Endodermal cell (in vitro differentiated cells): ENCODE measurements at regions not wholly inside any gene's neighbourhood (a gene's known extent, or its start where the extent isn't known, plus 50 kb on each side); places are given as distances from the start of the nearest gene placed in this dataset.
A peak's percentile ranks its signal among the peaks of the same experiment; 100 is the strongest.

Experiments used
- DNase-seq: peaks from one replicate; pipeline ENCODE4 v3.0.0-alpha.2; 2017
- H3K27ac ChIP-seq: 2 replicates; pipeline ENCODE4 v1.5.1; 2013; ENCODE audit warnings: mild to moderate bottlenecking, low read depth, low read length, moderate library complexity
- H3K27me3 ChIP-seq: 2 replicates; pipeline ENCODE4 v1.6.1; 2013; ENCODE audit warnings: mild to moderate bottlenecking, low read length, moderate library complexity; ENCODE audit not compliant: insufficient read depth, control insufficient read depth, poor library complexity, severe bottlenecking
- H3K36me3 ChIP-seq: 2 replicates; pipeline ENCODE4 v1.7.0; 2013; ENCODE audit warnings: mild to moderate bottlenecking, low read length, moderate library complexity; ENCODE audit not compliant: control insufficient read depth, insufficient read depth
- H3K4me1 ChIP-seq: one replicate; pipeline ENCODE4 v1.7.0; 2013; ENCODE audit warnings: low read length; ENCODE audit not compliant: control insufficient read depth, insufficient read depth
- H3K4me3 ChIP-seq: 2 replicates; pipeline ENCODE4 v1.5.1; 2013; ENCODE audit warnings: mild to moderate bottlenecking, low read length, moderate library complexity
- H3K9ac ChIP-seq: 2 replicates; pipeline ENCODE4 v1.6.1; 2013; ENCODE audit warnings: mild to moderate bottlenecking, low read length, moderate library complexity; ENCODE audit not compliant: poor library complexity, severe bottlenecking; ENCODE audit errors: extremely low read depth
- H3K9me3 ChIP-seq: 2 replicates; pipeline ENCODE4 v1.6.1; 2013; ENCODE audit warnings: mild to moderate bottlenecking, low read length, moderate library complexity; ENCODE audit not compliant: control insufficient read depth
- H3K27ac Mint-ChIP-seq: 2 replicates; pipeline ENCODE4 v1.8.0; 2020; ENCODE audit warnings: mixed read lengths
- H3K27me3 Mint-ChIP-seq: 2 replicates; pipeline ENCODE4 v1.8.0; 2021; ENCODE audit warnings: mild to moderate bottlenecking, mixed read lengths; ENCODE audit not compliant: insufficient read depth
- H3K36me3 Mint-ChIP-seq: 2 replicates; pipeline ENCODE4 v1.8.0; 2020; ENCODE audit warnings: low read depth, mixed read lengths
- H3K4me1 Mint-ChIP-seq: 2 replicates; pipeline ENCODE4 v1.8.0; 2020; ENCODE audit warnings: mixed read lengths
- H3K4me3 Mint-ChIP-seq: 2 replicates; pipeline ENCODE4 v1.8.0; 2020; ENCODE audit warnings: mild to moderate bottlenecking, moderate library complexity, mixed read lengths
- H3K9me3 Mint-ChIP-seq: 2 replicates; pipeline ENCODE4 v1.8.0; 2020; ENCODE audit warnings: mild to moderate bottlenecking, mixed read lengths
- CTCF ChIP-seq: fragments of 200-600 bp; sonication (generic); conservative IDR thresholded peaks from 2 replicates; pipeline ENCODE4 v1.5.0; 2021; ENCODE audit warnings: antibody characterized with exemption, mild to moderate bottlenecking
- WGBS, 2 experiments: methylation state at CpG; one replicate each; pipeline versions ENCODE4 v1.1.5 to v1.1.7; 2013; ENCODE audit warnings: missing lambda C conversion rate in 2 of 2, mixed read lengths in 1 of 2; ENCODE audit not compliant: insufficient coverage in 1 of 2, insufficient read length in 1 of 2; 5-methylcytosine and 5-hydroxymethylcytosine counted together

- no peaks in the 10 kb centered on the region for H3K27me3 ChIP-seq
- peak; percentile 30 for DNase-seq
- H3K4me3 ChIP-seq, result no peak overlapping the region
- H3K9me3 ChIP-seq, result peaks cover 8% of the 10 kb centered on the region
- peaks cover 13% of the 10 kb centered on the region for H3K4me1 Mint-ChIP-seq
- H3K36me3 ChIP-seq, result no peaks in the 10 kb centered on the region
- peaks cover 22% of the 10 kb centered on the region for H3K9me3 Mint-ChIP-seq
- 94 to 96% methylated on average over 3 to 4 of the region's 4 CpGs for WGBS, 2 experiments
- no peak overlapping the region for H3K4me3 Mint-ChIP-seq
- H3K36me3 Mint-ChIP-seq, result no peaks in the 10 kb centered on the region
- H3K27ac Mint-ChIP-seq, result no peak overlapping the region
- TF ChIP-seq CTCF, result no peak
- no peaks in the 10 kb centered on the region for H3K4me1 ChIP-seq
- no peak overlapping the region for H3K9ac ChIP-seq
- peak overlapping the region; percentile 35 for H3K27ac ChIP-seq
- no peaks in the 10 kb centered on the region for H3K27me3 Mint-ChIP-seq
These were observed 73.0 kb downstream of the ENC1 start for GRCh38 chr5:74567411-74567995.

GRCh38 chr5:74562122-74562521 lies 78.4 kb downstream of the ENC1 start:
- no peak overlapping the region for H3K27ac ChIP-seq
- Mint-ChIP-seq H3K27me3 (peaks cover 7% of the 10 kb centered on the region), H3K4me3 (no peak overlapping the region), H3K4me1 (peaks cover 29% of the 10 kb centered on the region), H3K27ac (no peak overlapping the region), H3K9me3 (no peaks in the 10 kb centered on the region), H3K36me3 (no peaks in the 10 kb centered on the region)
- no peak overlapping the region for H3K9ac ChIP-seq
- H3K4me3 ChIP-seq, result no peak overlapping the region
- H3K4me1 ChIP-seq, result peaks cover 5% of the 10 kb centered on the region
- no peaks in the 10 kb centered on the region for H3K36me3 ChIP-seq
- no peak for TF ChIP-seq CTCF
- no peak for DNase-seq
- 91 to 94% methylated on average over 4 to 5 of the region's 5 CpGs for WGBS, 2 experiments
- H3K27me3 ChIP-seq, result no peaks in the 10 kb centered on the region
- H3K9me3 ChIP-seq, result no peaks in the 10 kb centered on the region

DNA sequence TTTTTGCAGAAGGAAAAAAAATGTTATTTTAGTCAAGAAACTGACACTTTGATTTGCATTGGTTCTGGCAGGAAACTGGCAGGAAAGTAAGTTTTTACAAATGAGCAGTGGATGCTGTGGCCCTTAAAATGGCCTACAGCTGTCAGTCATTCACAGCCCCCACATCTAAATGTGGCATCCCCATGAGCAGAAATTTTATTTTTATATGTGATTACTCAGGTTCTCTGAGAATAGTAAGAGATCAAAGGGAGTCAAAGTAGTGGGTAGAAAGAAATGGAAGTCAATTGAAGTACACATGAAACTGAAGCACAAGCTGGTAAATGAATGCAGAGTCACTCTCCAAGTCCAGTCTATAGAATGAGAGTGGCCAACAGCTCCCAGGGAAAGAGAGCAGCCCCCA lies 80.3 kb downstream of the ENC1 start:
- DNase-seq, result no peak
- H3K36me3 Mint-ChIP-seq, result no peaks in the 10 kb centered on the region

More for the DNA sequence above, 80.3 kb downstream of the ENC1 start:
- Histone ChIP-seq H3K27me3 (no peaks in the 10 kb centered on the region), H3K36me3 (no peaks in the 10 kb centered on the region), H3K27ac (no peak overlapping the region), H3K4me3 (no peak overlapping the region), H3K9me3 (no peaks in the 10 kb centered on the region), H3K9ac (no peak overlapping the region), H3K4me1 (peaks cover 19% of the 10 kb centered on the region)
- Mint-ChIP-seq H3K4me1 (peaks cover 39% of the 10 kb centered on the region), H3K27me3 (peaks cover 7% of the 10 kb centered on the region), H3K27ac (no peak overlapping the region), H3K9me3 (no peaks in the 10 kb centered on the region), H3K4me3 (no peak overlapping the region)
- no peak for TF ChIP-seq CTCF
